Neural progenitor cell (in vitro differentiated cells): ENCODE measurements at regions not wholly inside any gene's neighbourhood (a gene's known extent, or its start where the extent isn't known, plus 50 kb on each side); places are given as distances from the start of the nearest gene placed in this dataset.

ENCODE experiments used
- CTCF ChIP-seq: fragments of 200-600 bp; sonication (generic); IDR thresholded peaks from 2 replicates; pipeline ENCODE4 v1.5.1; 2017; ENCODE audit warnings: antibody characterized with exemption, mild to moderate bottlenecking
- EZH2 ChIP-seq: fragments of 200-600 bp; sonication (generic); IDR thresholded peaks from 2 replicates; pipeline ENCODE4 v1.6.1; 2017; ENCODE audit warnings: antibody characterized with exemption, mild to moderate bottlenecking, moderate library complexity

DNA sequence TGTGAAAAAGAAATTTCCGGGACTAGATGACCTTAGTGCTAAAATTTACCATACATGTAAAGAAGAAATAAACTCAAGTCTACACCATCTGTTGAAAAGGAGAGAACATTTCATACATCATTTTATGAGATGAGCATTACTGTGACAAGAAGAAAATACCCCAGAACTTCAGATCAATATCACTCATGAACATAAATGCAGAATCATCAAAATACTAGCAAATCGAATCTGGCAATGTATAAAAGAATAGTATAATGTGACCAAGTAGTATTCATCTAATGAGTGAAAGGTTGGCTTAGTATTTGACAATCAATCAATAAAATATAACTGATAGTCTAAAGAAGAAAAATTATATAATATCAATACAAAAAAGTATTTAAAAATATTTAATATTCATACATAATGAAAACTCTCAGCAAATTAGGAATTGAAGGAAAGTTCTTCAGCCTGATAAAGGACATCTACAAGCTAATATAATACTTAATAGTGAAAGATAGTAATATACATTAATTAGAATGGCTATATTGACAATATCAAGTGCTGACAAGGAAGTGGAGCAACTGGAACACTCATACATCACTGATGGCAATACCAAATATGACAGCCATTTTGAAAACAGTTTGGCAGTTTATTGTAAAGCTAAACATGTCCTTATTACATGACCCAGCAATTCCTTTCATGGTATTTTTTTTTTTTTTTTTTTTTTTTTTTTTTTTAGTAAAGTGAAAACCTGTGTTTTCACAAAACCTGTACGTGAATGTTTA is 231.4 kb upstream of the ZEB2 start:
- no peak for TF ChIP-seq EZH2
- TF ChIP-seq CTCF: no peak
